HG03558 (cell line): ENCODE measurements at regions not wholly inside any gene's neighbourhood (a gene's known extent, or its start where the extent isn't known, plus 50 kb on each side); places are given as distances from the start of the nearest gene placed in this dataset.

Experiments used
- ATAC-seq: cut with Tn5 transposase; IDR thresholded peaks from one replicate; pipeline ENCODE4 v1.9.1; 2021; ENCODE audit warnings: moderate number of reproducible peaks; ENCODE audit not compliant: unreplicated experiment; ENCODE audit errors: extremely low read depth

- no peak for ATAC-seq
Measured at GRCh38 chr2:153110486-153110885, 368.1 kb downstream of the RPRM start.

DNA sequence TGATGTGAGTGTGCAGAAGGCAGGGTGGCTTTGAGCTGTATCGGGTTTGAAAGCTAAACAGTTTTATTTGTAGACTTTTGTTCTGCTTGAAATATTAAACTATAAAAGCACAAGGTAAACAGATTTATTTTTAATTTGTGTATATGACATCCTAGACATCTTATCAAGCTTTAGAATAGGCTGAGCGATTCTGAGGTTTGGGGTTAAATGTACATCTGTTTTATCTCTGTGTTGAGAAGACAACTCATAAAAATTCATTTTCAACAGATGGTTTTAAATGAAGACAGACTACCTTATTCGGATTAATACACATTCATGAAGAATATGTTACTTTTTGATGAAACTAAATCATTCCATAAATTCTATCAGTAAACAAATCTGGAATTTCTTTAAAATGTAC lies 368.8 kb downstream of the RPRM start:
- ATAC-seq: no peak

- no peak for ATAC-seq
Measured at GRCh38 chr2:153106802-153107477, 371.6 kb downstream of the RPRM start.

- ATAC-seq: no peak
Measured at GRCh38 chr2:153105829-153106578, 372.6 kb downstream of the RPRM start.

GRCh38 chr2:153101187-153101586 lies 377.4 kb downstream of the RPRM start:
- no peak for ATAC-seq

- no peak for ATAC-seq
Measured at GRCh38 chr2:153100151-153100550, 378.4 kb downstream of the RPRM start.

DNA sequence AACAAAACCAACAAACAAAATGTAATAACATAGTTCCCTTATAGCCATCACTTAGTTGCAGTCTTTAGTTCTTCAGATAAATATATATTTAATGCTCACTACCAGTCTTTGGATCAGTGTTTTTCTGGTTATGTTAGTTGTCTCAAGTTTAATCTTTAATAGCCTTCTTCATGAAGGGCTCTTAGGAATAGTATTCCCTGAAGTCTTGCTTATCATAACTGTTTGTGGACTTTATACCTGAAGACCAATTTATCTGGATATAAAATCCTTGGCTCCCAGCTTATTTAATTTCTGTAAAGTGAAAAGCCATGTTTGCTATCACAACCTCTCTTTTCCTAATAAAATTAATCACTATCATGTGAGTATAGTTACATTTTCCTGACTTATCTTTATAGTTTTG lies 379.7 kb downstream of the ARL6IP6 start:
- ATAC-seq: no peak

DNA sequence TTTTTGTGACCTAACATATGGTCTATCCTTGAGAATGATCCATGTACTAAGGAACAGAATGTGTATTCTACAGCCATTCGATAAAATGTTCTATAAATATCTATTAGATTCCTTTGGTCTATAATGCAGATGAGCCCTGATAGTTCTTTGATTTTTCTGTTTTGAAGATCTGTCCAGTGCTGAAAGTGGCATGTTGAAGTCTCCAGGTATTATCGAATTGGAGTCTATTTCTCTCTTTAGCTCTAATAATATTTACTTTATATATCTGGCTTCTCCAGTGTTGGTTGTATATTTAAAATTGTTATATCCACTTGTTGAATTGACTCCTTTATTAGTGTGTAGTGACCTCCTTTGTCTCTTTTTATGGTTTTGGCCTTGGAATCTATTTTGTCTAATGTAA lies 377.9 kb downstream of the ARL6IP6 start:
- no peak for ATAC-seq

- no peak for ATAC-seq
Measured at GRCh38 chr2:153091344-153091743, 372.9 kb downstream of the ARL6IP6 start.

DNA sequence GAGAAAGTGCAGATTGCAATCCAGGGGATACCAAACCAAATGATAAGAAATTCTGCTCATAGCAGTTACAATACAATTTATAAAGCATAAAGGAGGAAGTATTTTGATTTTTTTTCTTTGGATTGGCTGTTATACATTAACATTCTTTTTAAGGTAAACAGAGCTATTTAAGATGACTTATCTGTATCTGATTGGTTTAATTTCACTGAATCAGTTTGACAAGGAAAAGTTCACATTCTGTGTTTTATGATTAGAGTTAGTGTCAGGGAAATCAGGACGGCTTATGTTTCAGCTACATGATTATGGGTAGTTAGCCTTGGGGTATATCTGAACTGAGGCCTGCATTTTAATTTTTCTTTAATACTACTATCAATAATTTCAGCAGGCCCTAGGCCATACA lies 360.9 kb downstream of the ARL6IP6 start:
- ATAC-seq: no peak

DNA sequence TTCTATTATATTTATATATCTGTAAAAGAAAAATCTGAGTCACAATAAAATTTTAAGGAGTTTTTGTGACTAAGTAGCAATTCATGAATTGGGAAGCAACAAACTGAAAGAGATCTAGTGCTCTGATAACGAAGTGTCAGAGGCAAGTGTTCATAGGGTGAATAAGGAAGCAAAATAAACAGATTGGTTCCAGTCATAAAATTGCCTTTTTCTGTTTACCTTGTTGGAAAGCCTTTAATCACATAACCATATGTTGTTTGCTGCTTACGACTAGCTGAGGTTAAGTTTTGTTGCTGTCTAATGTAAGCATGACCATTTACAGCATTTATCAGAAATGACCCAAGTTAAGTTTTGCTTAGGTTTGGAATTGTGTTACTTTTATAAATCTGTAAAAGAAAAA lies 358.9 kb downstream of the ARL6IP6 start:
- ATAC-seq: no peak

- ATAC-seq: no peak
Measured at GRCh38 chr2:153074207-153074606, 355.8 kb downstream of the ARL6IP6 start.

- ATAC-seq: no peak
Measured at GRCh38 chr2:153072813-153073212, 354.4 kb downstream of the ARL6IP6 start.

GRCh38 chr2:153072077-153072476 lies 353.7 kb downstream of the ARL6IP6 start:
- no peak for ATAC-seq

DNA sequence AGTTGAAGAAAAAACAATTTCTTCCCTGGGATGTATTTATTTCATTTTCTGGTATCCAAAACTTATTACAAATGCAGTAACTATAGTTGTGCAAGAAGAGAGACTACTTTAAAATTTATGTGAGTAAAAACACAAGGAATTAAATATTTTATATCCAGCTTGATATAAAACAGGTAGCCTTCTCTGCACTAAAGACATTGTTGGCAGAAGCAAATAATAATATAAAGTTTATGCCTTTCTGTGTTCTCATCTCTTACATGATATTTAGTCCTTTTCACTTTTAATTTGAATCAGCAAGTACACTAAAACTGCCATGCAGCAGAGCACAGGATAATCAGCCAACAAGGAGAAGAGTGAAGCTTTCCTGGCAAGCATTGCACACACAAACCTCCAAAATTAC lies 352.7 kb downstream of the ARL6IP6 start:
- no peak for ATAC-seq

- ATAC-seq: no peak
Measured at GRCh38 chr2:153068915-153069314, 350.5 kb downstream of the ARL6IP6 start.

GRCh38 chr2:153068052-153068451 lies 349.6 kb downstream of the ARL6IP6 start:
- no peak for ATAC-seq

- no peak for ATAC-seq
Measured at GRCh38 chr2:153059338-153060052, 341.1 kb downstream of the ARL6IP6 start.

- ATAC-seq: no peak
Measured at GRCh38 chr2:153057743-153058142, 339.3 kb downstream of the ARL6IP6 start.

DNA sequence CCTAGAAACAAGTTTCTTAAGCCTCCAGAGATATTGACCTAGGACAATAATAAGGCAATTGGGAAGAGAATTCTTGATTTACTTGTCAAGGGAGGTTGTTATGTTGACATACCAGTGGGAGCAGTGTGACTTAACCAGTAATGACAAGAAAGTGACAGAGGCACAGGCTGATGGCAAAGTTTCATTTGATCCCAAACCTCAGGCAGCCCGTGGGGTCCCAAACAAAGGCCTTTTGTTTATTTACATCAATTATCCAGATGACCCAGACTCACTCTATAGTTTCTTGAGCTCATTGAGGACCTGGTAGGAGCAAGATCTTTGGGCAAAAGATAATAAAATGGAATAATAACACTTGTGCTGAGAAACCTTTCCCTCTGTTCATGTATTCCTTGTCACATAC lies 336.8 kb downstream of the ARL6IP6 start:
- no peak for ATAC-seq

DNA sequence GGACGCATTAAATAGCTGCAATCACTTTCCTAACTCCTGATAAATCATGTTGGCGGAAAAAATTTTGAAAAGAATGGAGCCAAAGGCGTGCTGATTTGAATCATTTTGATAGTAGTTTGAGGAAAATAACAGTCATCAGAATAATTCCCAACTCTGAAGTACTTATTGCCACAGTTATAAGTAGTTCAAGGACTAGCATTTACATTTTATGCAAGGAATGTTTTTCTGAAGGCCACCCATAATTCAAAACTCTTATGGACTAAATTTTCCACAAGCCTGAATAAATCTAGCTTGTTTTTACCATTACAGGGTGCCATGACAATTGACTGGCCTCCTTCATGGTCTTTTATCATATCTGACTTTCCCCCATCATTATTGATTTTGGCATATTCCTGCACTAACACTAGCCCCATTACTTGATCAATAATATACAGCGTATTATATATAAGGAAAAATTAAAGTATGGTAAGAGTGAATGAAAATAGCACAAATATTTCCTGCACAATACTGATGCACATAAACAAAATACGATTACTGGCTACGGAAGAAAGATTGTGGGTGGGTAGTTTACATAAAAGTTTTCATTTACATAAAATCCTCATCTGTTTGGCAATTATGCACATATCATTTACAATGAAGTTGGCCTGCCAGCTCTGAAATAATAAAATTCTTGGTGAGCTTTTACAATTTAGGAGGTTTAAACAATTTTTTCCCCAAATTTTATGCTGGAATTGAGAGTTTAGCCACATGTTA lies 334.6 kb downstream of the ARL6IP6 start:
- ATAC-seq: no peak
